ENCODE measurements at regions not wholly inside any gene's neighbourhood (a gene's known extent, or its start where the extent isn't known, plus 50 kb on each side); places are given as distances from the start of the nearest gene placed in this dataset.

DNA sequence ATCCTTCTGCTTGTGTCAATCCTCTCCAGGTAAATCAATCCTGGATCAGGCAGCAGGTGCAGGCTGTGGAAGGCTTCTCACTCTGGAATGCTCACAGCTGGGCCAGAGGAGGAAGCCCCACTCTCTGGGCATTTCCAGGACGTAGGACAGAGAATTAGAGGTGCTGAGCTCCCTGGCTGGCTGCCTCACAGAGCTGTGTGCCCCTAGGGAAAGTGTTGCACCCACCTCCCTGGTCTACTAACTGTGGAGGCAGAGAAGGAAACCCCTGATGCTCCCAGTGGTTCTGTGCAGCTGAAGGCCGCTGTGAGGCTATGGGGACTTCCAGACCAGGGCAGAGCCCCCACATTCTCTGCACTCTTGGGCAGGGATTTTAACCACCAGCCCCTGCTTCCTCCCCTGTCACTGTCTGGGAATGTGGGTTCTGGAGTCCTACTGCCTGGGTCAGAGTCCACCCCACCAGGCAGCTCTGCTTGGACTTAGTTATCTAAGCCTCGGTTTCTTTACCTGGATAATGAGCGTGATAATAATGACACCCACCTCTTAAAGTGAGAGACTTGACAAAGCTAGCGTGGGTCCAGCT is 73.5 kb upstream of the EEPD1 start:
- Mint-ChIP-seq H3K27ac (ENCODE audit: unreplicated experiment) (no peak overlapping the region), H3K27me3 (ENCODE audit: insufficient read depth, unreplicated experiment) (peaks cover 4% of the 10 kb centered on the region), H3K36me3 (ENCODE audit: insufficient read depth, unreplicated experiment) (no peaks in the 10 kb centered on the region), H3K4me3 (ENCODE audit: unreplicated experiment) (no peak overlapping the region), H3K9me3 (ENCODE audit: unreplicated experiment) (no peaks in the 10 kb centered on the region), H3K4me1 (ENCODE audit: low read depth, unreplicated experiment) (no peaks in the 10 kb centered on the region)
- Histone ChIP-seq H3K27me3 (replicated peaks; ENCODE audit: control insufficient read depth, insufficient read depth, low read length) (no peaks in the 10 kb centered on the region), H3K36me3 (ENCODE audit: control insufficient read depth, insufficient read depth, low read length) (no peaks in the 10 kb centered on the region), H3K4me1 (0 out of 2 replicates have a peak, but pooled peaks cover 9% of the 10 kb centered on the region), H3K9me3 (no peaks in the 10 kb centered on the region), H3K4me3 (ENCODE audit: low read depth, low read length) (no peak overlapping the region)
- CTCF ChIA-PET: interaction anchor here (0.7 kb wide), 1 partner anchor 15 kb away, joined by 4 read pairs; no protein-coding TSS in a partner anchor
- no TSS peak for BruUV-seq (replicated peaks)
- POLR2A ChIA-PET: no interaction called here
- no peak for TF ChIP-seq CTCF (IDR thresholded peaks at IDR 0.05; ENCODE audit: insufficient read depth in 1 of 2, low read depth in 1 of 2, low read length in 1 of 2, severe bottlenecking in 1 of 2, unreplicated experiment in 1 of 2)
- no peak for DNase-seq
- intact Hi-C loops (cut with micrococcal nuclease; ENCODE audit: unreplicated experiment): no loop called here

DNA sequence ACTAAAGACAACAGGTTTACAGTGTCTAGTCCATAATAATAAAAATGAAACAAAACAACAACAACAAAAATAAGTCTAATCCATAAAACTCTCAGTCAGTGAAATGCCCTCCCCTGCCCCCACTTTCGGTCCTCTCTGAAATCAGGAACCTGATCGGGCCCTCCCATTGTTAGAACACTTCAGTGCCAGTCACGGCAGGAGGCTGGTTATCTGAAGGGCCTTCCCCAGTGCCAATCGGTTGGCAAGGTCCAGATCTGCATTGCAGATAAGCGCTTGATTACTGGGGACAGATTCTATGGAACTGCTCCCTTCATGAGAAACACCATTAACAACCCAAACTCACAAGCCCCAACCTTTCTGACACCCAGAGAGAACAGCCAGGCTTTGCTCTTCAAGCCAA is 72.2 kb upstream of the EEPD1 start:
- H3K4me3 Mint-ChIP-seq (ENCODE audit: unreplicated experiment): no peak overlapping the region
- no peaks in the 10 kb centered on the region for H3K36me3 Mint-ChIP-seq (ENCODE audit: insufficient read depth, unreplicated experiment)

DNA sequence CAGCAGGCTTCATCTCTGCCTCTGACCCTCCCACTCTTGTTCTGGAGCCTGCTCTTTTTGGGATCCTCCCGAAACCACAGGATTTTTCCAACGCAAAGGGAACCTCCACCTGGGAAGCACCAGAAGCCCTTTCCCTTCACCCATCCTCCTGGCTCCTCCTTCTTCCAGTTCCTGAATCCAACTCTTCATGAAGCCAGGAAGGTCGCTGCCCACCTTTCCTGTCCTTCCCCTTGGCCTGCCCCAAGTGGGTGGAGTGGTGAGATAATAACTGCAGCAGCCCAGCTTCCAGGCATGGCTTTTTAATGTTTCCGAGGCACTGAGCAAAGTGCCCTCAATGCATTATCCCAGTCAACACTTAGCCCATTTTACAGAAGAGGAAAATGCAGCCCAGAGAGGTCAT is 70.8 kb upstream of the EEPD1 start:
- no peak for TF ChIP-seq CTCF (IDR thresholded peaks at IDR 0.05; ENCODE audit: insufficient read depth in 1 of 2, low read depth in 1 of 2, low read length in 1 of 2, severe bottlenecking in 1 of 2, unreplicated experiment in 1 of 2)
- no peaks in the 10 kb centered on the region for H3K27me3 Mint-ChIP-seq (ENCODE audit: insufficient read depth, unreplicated experiment)
- DNase-seq: no peak

More for the DNA sequence above, 72.2 kb upstream of the EEPD1 start:
- Mint-ChIP-seq H3K27me3 (ENCODE audit: insufficient read depth, unreplicated experiment) (no peaks in the 10 kb centered on the region), H3K27ac (ENCODE audit: unreplicated experiment) (no peak overlapping the region), H3K4me1 (ENCODE audit: low read depth, unreplicated experiment) (no peaks in the 10 kb centered on the region), H3K9me3 (ENCODE audit: unreplicated experiment) (no peaks in the 10 kb centered on the region)
- H3K4me1 ChIP-seq: 0 out of 2 replicates have a peak, but pooled peaks cover 9% of the 10 kb centered on the region
- H3K27me3 ChIP-seq (replicated peaks; ENCODE audit: control insufficient read depth, insufficient read depth, low read length): no peaks in the 10 kb centered on the region
- intact Hi-C loops (cut with micrococcal nuclease; ENCODE audit: unreplicated experiment): no loop called here
- no TSS peak for BruUV-seq (replicated peaks)
- ChIA-PET CTCF (no interaction called here), POLR2A (no interaction called here)
- no peak for DNase-seq
- no peak overlapping the region for H3K4me3 ChIP-seq (ENCODE audit: low read depth, low read length)
- H3K9me3 ChIP-seq: no peaks in the 10 kb centered on the region
- H3K36me3 ChIP-seq (ENCODE audit: control insufficient read depth, insufficient read depth, low read length): no peaks in the 10 kb centered on the region
- no peak for TF ChIP-seq CTCF (IDR thresholded peaks at IDR 0.05; ENCODE audit: insufficient read depth in 1 of 2, low read depth in 1 of 2, low read length in 1 of 2, severe bottlenecking in 1 of 2, unreplicated experiment in 1 of 2)

More for the DNA sequence above, 70.8 kb upstream of the EEPD1 start:
- Histone ChIP-seq H3K9me3 (no peaks in the 10 kb centered on the region), H3K4me3 (ENCODE audit: low read depth, low read length) (no peak overlapping the region), H3K4me1 (0 out of 2 replicates have a peak, but pooled peaks cover 9% of the 10 kb centered on the region), H3K36me3 (ENCODE audit: control insufficient read depth, insufficient read depth, low read length) (no peaks in the 10 kb centered on the region), H3K27me3 (replicated peaks; ENCODE audit: control insufficient read depth, insufficient read depth, low read length) (no peaks in the 10 kb centered on the region)
- no peak overlapping the region for H3K4me3 Mint-ChIP-seq (ENCODE audit: unreplicated experiment)
- ChIA-PET POLR2A (no interaction called here), CTCF (no interaction called here)
- intact Hi-C loops (cut with micrococcal nuclease; ENCODE audit: unreplicated experiment): no loop called here
- no peaks in the 10 kb centered on the region for H3K4me1 Mint-ChIP-seq (ENCODE audit: low read depth, unreplicated experiment)
- H3K9me3 Mint-ChIP-seq (ENCODE audit: unreplicated experiment): no peaks in the 10 kb centered on the region
- no peak overlapping the region for H3K27ac Mint-ChIP-seq (ENCODE audit: unreplicated experiment)
- H3K36me3 Mint-ChIP-seq (ENCODE audit: insufficient read depth, unreplicated experiment): no peaks in the 10 kb centered on the region
- BruUV-seq (replicated peaks): no TSS peak
